ENCODE measurements at regions not wholly inside any gene's neighbourhood (a gene's known extent, or its start where the extent isn't known, plus 50 kb on each side); places are given as distances from the start of the nearest gene placed in this dataset.
"Not testable (repeated sequence)": the region's sequence is repeated elsewhere in the genome, so short reads cannot be mapped to it uniquely, and the experiment has no call there.

- TF ChIP-seq CTCF, EZH2 (IDR thresholded peaks at IDR 0.05): not testable (repeated sequence)
Measured at GRCh38 chr16:29222615-29223014, 183.9 kb downstream of the NPIPB11 start.
